HG02973 (cell line): ENCODE measurements at regions not wholly inside any gene's neighbourhood (a gene's known extent, or its start where the extent isn't known, plus 50 kb on each side); places are given as distances from the start of the nearest gene placed in this dataset.

Experiments used
- ATAC-seq: cut with Tn5 transposase; IDR thresholded peaks from one replicate; pipeline ENCODE4 v1.9.1; 2021; ENCODE audit warnings: moderate library complexity; ENCODE audit not compliant: unreplicated experiment

GRCh38 chr4:24312261-24312913 lies 272.0 kb downstream of the DHX15 start:
- no peak for ATAC-seq

GRCh38 chr4:24303926-24304325 lies 280.4 kb downstream of the DHX15 start:
- no peak for ATAC-seq

- ATAC-seq: no peak
These were observed 285.4 kb downstream of the DHX15 start for GRCh38 chr4:24298911-24299310.

GRCh38 chr4:24287096-24287495 lies 297.3 kb downstream of the DHX15 start:
- ATAC-seq: no peak

GRCh38 chr4:24285759-24286158 lies 298.6 kb downstream of the DHX15 start:
- no peak for ATAC-seq

GRCh38 chr4:24282446-24282845 lies 301.9 kb downstream of the DHX15 start:
- no peak for ATAC-seq

GRCh38 chr4:24279911-24280375 lies 304.4 kb downstream of the DHX15 start:
- no peak for ATAC-seq

GRCh38 chr4:24279469-24279868 lies 304.9 kb downstream of the DHX15 start:
- no peak for ATAC-seq

- no peak for ATAC-seq
These were observed 305.7 kb downstream of the DHX15 start for GRCh38 chr4:24278693-24279092.

GRCh38 chr4:24274381-24274941 lies 309.9 kb downstream of the DHX15 start:
- no peak for ATAC-seq

- no peak for ATAC-seq
These were observed 311.2 kb downstream of the DHX15 start for GRCh38 chr4:24273136-24273535.

- no peak for ATAC-seq
These were observed 317.2 kb downstream of the DHX15 start for GRCh38 chr4:24266951-24267722.

GRCh38 chr4:24265989-24266388 lies 318.4 kb downstream of the DHX15 start:
- ATAC-seq: no peak

GRCh38 chr4:24262616-24263015 lies 321.7 kb downstream of the DHX15 start:
- no peak for ATAC-seq

GRCh38 chr4:24262084-24262483 lies 322.3 kb downstream of the DHX15 start:
- no peak for ATAC-seq

- ATAC-seq: no peak
These were observed 323.3 kb downstream of the DHX15 start for GRCh38 chr4:24260923-24261564.

- no peak for ATAC-seq
These were observed 324.1 kb downstream of the DHX15 start for GRCh38 chr4:24260133-24260715.

GRCh38 chr4:24256547-24256946 lies 327.8 kb downstream of the DHX15 start:
- no peak for ATAC-seq

GRCh38 chr4:24256066-24256465 lies 328.3 kb downstream of the DHX15 start:
- ATAC-seq: no peak

GRCh38 chr4:24252121-24252520 lies 332.2 kb downstream of the DHX15 start:
- ATAC-seq: no peak

- no peak for ATAC-seq
These were observed 332.8 kb downstream of the DHX15 start for GRCh38 chr4:24251589-24251988.
